Stomach (tissue), 8 donors: ENCODE measurements at regions not wholly inside any gene's neighbourhood (a gene's known extent, or its start where the extent isn't known, plus 50 kb on each side); places are given as distances from the start of the nearest gene placed in this dataset.
"Not testable (repeated sequence)": the region's sequence is repeated elsewhere in the genome, so short reads cannot be mapped to it uniquely, and the experiment has no call there.

Source experiments
- DNase-seq, 2 donors: peaks; one replicate each; pipeline versions ENCODE4 v3.0.0 to v3.0.0-alpha.2; 2013 to 2019
- H3K27ac ChIP-seq, 5 donors: fragments of 200-600 bp in 4 of 5; sonication (generic) in 4 of 5; one replicate each; pipeline ENCODE4 v1.5.1; 2013 to 2019; ENCODE audit warnings: mild to moderate bottlenecking in 1 of 5, moderate library complexity in 1 of 5
- H3K27me3 ChIP-seq, 3 donors: fragments of 200-600 bp; sonication (generic); one replicate each; pipeline ENCODE4 v1.5.1; 2017 to 2019; ENCODE audit warnings: mixed run types in 1 of 3
- H3K36me3 ChIP-seq, 4 donors: fragments of 200-600 bp; sonication (generic); 1 replicate in 3 of 4; 2 replicates in 1 of 4; pipeline ENCODE4 v1.5.1; 2016 to 2019
- H3K4me1 ChIP-seq, 4 donors: fragments of 200-600 bp; sonication (generic); one replicate each; pipeline ENCODE4 v1.5.1; 2016 to 2019
- H3K4me3 ChIP-seq, 4 donors: fragments of 200-600 bp; sonication (generic) in 3 of 4; one replicate each; pipeline ENCODE4 v1.5.1; 2016 to 2019; ENCODE audit warnings: mild to moderate bottlenecking in 1 of 4
- H3K9me3 ChIP-seq, 4 donors: fragments of 200-600 bp; sonication (generic); one replicate each; pipeline ENCODE4 v1.5.1; 2016 to 2019
- CTCF ChIP-seq, 7 experiments: fragments of 450-650 bp in 4 of 7; fragments of 200-600 bp in 3 of 7; sonication (generic) in 3 of 7; IDR thresholded peaks; one replicate each; pipeline ENCODE4 v1.5.1; 2016 to 2019; ENCODE audit warnings: antibody characterized with exemption in 7 of 7, control low read depth in 2 of 7, mild to moderate bottlenecking in 1 of 7
- EP300 ChIP-seq: sonication (generic); formaldehyde crosslinking; IDR thresholded peaks from one replicate; pipeline ENCODE4 v1.6.1; 2017; ENCODE audit warnings: antibody characterized with exemption
- POLR2A ChIP-seq, 4 donors: fragments of 450-650 bp; IDR thresholded peaks; one replicate each; pipeline ENCODE4 v1.6.1; 2016; ENCODE audit warnings: antibody characterized with exemption in 4 of 4, control low read depth in 2 of 4, mild to moderate bottlenecking in 1 of 4, moderate library complexity in 1 of 4
- POLR2AphosphoS5 ChIP-seq, 3 donors: sonication (generic); formaldehyde crosslinking; IDR thresholded peaks; one replicate each; pipeline ENCODE4 v1.6.1; 2016; ENCODE audit warnings: antibody characterized with exemption in 3 of 3
- WGBS, 5 donors: extraction: QIAGEN DNeasy Blood & Tissue Kit in 3 of 5; methylation state at CpG; one replicate each; pipeline versions ENCODE4 v1.1.5 to v1.1.7; 2013 to 2018; 5-methylcytosine and 5-hydroxymethylcytosine counted together
- intact Hi-C: fragments of 100-400 bp; cut with DNase I; formaldehyde crosslinking; loops from one replicate; pipeline ENCODE4 v1.15.1; 2023; ENCODE audit warnings: low total_unique reads
- donor health status: healthy with polysubstance abuse.
- donor health status: Bipolar disorder and iron deficiency.
- donor health status: healthy.

- WGBS, 5 donors, result 81 to 87% (median 83%) methylated on average over 37 of the region's 37 CpGs
- no peak for DNase-seq
- TF ChIP-seq POLR2AphosphoS5 (IDR thresholded peaks at IDR 0.05) (no peak), EP300 (no peak), CTCF (IDR thresholded peaks at IDR 0.05) (no peak), POLR2A (IDR thresholded peaks at IDR 0.05) (no peak)
- no peak overlapping the region for H3K4me3 ChIP-seq
- no peaks in the 10 kb centered on the region for H3K4me1 ChIP-seq
- H3K36me3 ChIP-seq, result no peaks in the 10 kb centered on the region
- H3K27me3 ChIP-seq, result no peaks in the 10 kb centered on the region
- intact Hi-C loops, result no loop called here
- H3K9me3 ChIP-seq, result peaks cover 0 to 53% (median 3%) of the 10 kb centered on the region in 4 donors
- H3K27ac ChIP-seq, result no peak overlapping the region
These were observed 74.6 kb upstream of the SHOX start for GRCh38 chrX:555725-556666.

- H3K4me3 ChIP-seq, H3K27me3 ChIP-seq, intact Hi-C loops, H3K4me1 ChIP-seq, H3K36me3 ChIP-seq, DNase-seq, H3K27ac ChIP-seq: not testable (repeated sequence)
- 88 to 93% (median 91%) methylated on average over 21 of the region's 21 CpGs for WGBS, 5 donors
- H3K9me3 ChIP-seq, result peaks cover 0 to 52% (median 3%) of the 10 kb centered on the region in 4 donors
These were observed 73.0 kb upstream of the SHOX start for GRCh38 chrX:557601-558000.

- H3K27me3 ChIP-seq, DNase-seq, H3K4me3 ChIP-seq, H3K36me3 ChIP-seq, H3K27ac ChIP-seq, H3K4me1 ChIP-seq, intact Hi-C loops: not testable (repeated sequence)
- 94 to 98% (median 96%) methylated on average over 10 of the region's 10 CpGs for WGBS, 5 donors
- peaks cover 0 to 55% (median 2%) of the 10 kb centered on the region in 4 donors for H3K9me3 ChIP-seq
These were observed 71.3 kb upstream of the SHOX start for GRCh38 chrX:559282-559681.

GRCh38 chrX:567891-568290 is 62.7 kb upstream of the SHOX start:
- H3K36me3 ChIP-seq, result no peaks in the 10 kb centered on the region
- peaks cover 0 to 61% (median 9%) of the 10 kb centered on the region in 4 donors for H3K9me3 ChIP-seq
- intact Hi-C loops, result no loop called here
- no peaks in the 10 kb centered on the region for H3K27me3 ChIP-seq
- DNase-seq, result no peak
- TF ChIP-seq POLR2AphosphoS5 (IDR thresholded peaks at IDR 0.05) (no peak), CTCF (IDR thresholded peaks at IDR 0.05) (no peak), POLR2A (IDR thresholded peaks at IDR 0.05) (no peak), EP300 (no peak)
- no peak overlapping the region for H3K27ac ChIP-seq
- no peaks in the 10 kb centered on the region for H3K4me1 ChIP-seq
- no peak overlapping the region for H3K4me3 ChIP-seq
- 80 to 86% (median 83%) methylated on average over 8 of the region's 8 CpGs for WGBS, 5 donors

- H3K27me3 ChIP-seq, result no peaks in the 10 kb centered on the region
- no peak for TF ChIP-seq EP300
- TF ChIP-seq POLR2A (IDR thresholded peaks at IDR 0.05), result no peak
- no peak for TF ChIP-seq CTCF (IDR thresholded peaks at IDR 0.05)
- no peak for TF ChIP-seq POLR2AphosphoS5 (IDR thresholded peaks at IDR 0.05)
- peaks cover 0 to 57% (median 9%) of the 10 kb centered on the region in 4 donors for H3K9me3 ChIP-seq
- H3K36me3 ChIP-seq, result no peaks in the 10 kb centered on the region
- intact Hi-C loops, result no loop called here
- H3K27ac ChIP-seq, result no peak overlapping the region
- no peaks in the 10 kb centered on the region for H3K4me1 ChIP-seq
- 93 to 100% (median 100%) methylated on average over 1 of the region's 1 CpG for WGBS, 5 donors
- DNase-seq, result no peak
- no peak overlapping the region for H3K4me3 ChIP-seq
These were observed 62.3 kb upstream of the SHOX start for GRCh38 chrX:568311-568710.
